ENCODE measurements at regions not wholly inside any gene's neighbourhood (a gene's known extent, or its start where the extent isn't known, plus 50 kb on each side); places are given as distances from the start of the nearest gene placed in this dataset.

DNA sequence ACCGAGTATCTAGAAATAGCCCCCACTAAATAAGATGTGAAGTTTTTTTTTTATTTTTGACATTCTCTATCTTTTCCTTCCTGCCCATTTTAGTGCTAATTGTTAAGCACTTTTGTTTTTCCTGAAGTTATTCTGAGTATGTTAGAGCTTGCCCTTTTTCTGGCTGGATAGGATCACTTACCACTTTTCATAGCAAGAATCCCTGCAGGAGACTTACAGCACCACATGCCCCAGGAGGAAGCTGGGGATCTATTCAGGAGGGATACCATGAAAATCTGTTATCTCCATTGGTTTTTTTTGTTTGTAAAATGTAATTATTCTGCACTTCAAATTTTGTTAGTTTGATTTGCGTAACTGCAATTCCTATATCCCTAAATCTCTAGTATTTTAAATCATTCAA, 968.4 kb downstream of the ZPLD1 start:
- DNase-seq (ENCODE audit: low spot score in 2 of 2) = no peak
- intact Hi-C loops (cut with DNase I) = no loop called here
- Histone ChIP-seq H3K9me3 (no peaks in the 10 kb centered on the region), H3K4me3 (no peak overlapping the region), H3K27ac (no peak overlapping the region), H3K4me1 (no peaks in the 10 kb centered on the region), H3K27me3 (no peaks in the 10 kb centered on the region), H3K36me3 (no peaks in the 10 kb centered on the region)
- no peak for TF ChIP-seq CTCF (IDR thresholded peaks at IDR 0.05)

DNA sequence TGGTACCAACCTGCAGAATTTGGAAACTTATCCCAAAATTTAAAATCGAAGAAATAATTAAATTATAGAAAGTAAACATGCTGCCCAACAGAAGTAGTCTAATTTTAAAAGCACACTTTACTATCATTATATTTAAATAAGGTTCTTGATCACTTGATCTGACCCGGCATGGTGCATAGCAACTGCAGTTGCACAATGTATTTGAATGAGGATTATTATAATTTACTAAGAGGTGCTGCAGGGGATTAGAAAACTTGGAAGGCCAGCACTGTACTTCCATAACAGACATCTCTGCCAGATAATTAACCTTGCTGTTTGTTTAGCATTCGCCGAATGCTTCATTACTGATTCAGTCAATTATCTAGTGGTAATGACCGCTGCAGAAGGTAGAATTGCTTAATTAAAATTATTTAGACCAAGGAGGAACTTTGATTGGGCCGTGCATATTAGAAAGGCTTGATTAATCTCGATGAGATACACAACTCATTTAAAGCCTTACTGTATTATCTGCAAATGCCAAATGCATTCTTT, 971.6 kb downstream of the ZPLD1 start:
- no peaks in the 10 kb centered on the region for H3K27me3 ChIP-seq
- no peaks in the 10 kb centered on the region for H3K9me3 ChIP-seq
- H3K4me3 ChIP-seq = no peak overlapping the region
- H3K36me3 ChIP-seq = no peaks in the 10 kb centered on the region
- no peak for DNase-seq (ENCODE audit: low spot score in 2 of 2)
- TF ChIP-seq CTCF (IDR thresholded peaks at IDR 0.05) = no peak
- intact Hi-C loops (cut with DNase I) = no loop called here
- H3K27ac ChIP-seq = no peak overlapping the region
- H3K4me1 ChIP-seq = no peaks in the 10 kb centered on the region

GRCh38 chr3:103410231-103410630, 975.4 kb downstream of the ZPLD1 start:
- no peak for TF ChIP-seq CTCF (IDR thresholded peaks at IDR 0.05)
- H3K27ac ChIP-seq = no peak overlapping the region
- intact Hi-C loops (cut with DNase I) = no loop called here

GRCh38 chr3:103421460-103421859, 986.6 kb downstream of the ZPLD1 start:
- TF ChIP-seq CTCF (IDR thresholded peaks at IDR 0.05) = no peak
- no peak overlapping the region for H3K4me3 ChIP-seq

More at GRCh38 chr3:103410231-103410630, 975.4 kb downstream of the ZPLD1 start:
- Histone ChIP-seq H3K4me3 (no peak overlapping the region), H3K27me3 (no peaks in the 10 kb centered on the region), H3K9me3 (no peaks in the 10 kb centered on the region), H3K36me3 (no peaks in the 10 kb centered on the region), H3K4me1 (no peaks in the 10 kb centered on the region)
- no peak for DNase-seq (ENCODE audit: low spot score in 2 of 2)

DNA sequence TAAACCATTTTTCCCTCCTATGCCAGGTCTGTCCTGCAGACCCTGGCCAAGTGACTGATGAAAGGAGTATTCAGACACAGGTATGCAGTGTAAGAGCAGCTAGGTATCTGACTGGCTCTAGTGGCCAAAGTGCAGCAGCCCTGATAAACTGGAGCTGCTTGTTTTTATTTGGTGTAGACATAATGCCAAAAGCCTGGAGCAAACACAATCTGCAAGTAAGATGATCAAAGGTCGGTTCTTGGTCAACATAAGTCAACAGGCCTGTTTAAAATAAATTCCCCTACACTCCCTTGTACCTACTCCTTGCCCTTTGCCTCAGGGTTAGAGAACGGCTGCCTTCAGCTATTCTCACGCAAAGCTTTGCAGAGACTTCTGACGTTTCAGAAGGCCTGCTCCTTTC, 1003.1 kb downstream of the ZPLD1 start:
- Histone ChIP-seq H3K9me3 (no peaks in the 10 kb centered on the region), H3K27ac (no peak overlapping the region), H3K4me1 (no peaks in the 10 kb centered on the region), H3K27me3 (no peaks in the 10 kb centered on the region), H3K4me3 (no peak overlapping the region), H3K36me3 (no peaks in the 10 kb centered on the region)
- intact Hi-C loops (cut with DNase I) = no loop called here
- TF ChIP-seq CTCF (IDR thresholded peaks at IDR 0.05) = no peak
- no peak for DNase-seq (ENCODE audit: low spot score in 2 of 2)

More at GRCh38 chr3:103421460-103421859, 986.6 kb downstream of the ZPLD1 start:
- intact Hi-C loops (cut with DNase I) = no loop called here
- H3K27ac ChIP-seq = no peak overlapping the region
- H3K27me3 ChIP-seq = no peaks in the 10 kb centered on the region
- no peaks in the 10 kb centered on the region for H3K4me1 ChIP-seq
- no peaks in the 10 kb centered on the region for H3K36me3 ChIP-seq
- no peaks in the 10 kb centered on the region for H3K9me3 ChIP-seq
- DNase-seq (ENCODE audit: low spot score in 2 of 2) = no peak

Measured in ascending aorta (tissue), 2 donors.